Globus pallidus (tissue), 1 donor: ENCODE measurements at regions not wholly inside any gene's neighbourhood (a gene's known extent, or its start where the extent isn't known, plus 50 kb on each side); places are given as distances from the start of the nearest gene placed in this dataset.

ENCODE experiments used
- DNase-seq: peaks from one replicate; pipeline ENCODE4 v3.0.0-alpha.2; 2015; ENCODE audit warnings: low spot score

DNA sequence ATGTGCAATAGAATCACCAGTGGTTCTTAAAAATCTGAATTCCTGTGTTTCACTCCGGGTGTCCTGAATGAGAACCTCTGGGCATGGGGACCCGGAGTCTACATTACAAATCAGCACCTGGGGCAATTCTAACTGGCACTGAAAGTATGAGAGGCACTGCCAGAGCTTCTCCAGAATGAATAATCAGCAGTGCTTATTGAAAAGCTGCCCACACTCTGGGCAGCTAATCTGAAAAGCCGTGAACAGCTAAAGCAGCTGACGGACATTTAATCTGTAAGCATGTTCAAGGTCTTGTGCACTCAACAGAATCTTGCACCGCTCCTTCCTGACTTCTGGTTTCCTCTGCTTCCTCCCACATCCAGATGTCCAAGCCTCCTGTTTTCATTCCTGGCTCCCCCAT is 113.3 kb upstream of the KIF5B start:
- DNase-seq = no peak

DNA sequence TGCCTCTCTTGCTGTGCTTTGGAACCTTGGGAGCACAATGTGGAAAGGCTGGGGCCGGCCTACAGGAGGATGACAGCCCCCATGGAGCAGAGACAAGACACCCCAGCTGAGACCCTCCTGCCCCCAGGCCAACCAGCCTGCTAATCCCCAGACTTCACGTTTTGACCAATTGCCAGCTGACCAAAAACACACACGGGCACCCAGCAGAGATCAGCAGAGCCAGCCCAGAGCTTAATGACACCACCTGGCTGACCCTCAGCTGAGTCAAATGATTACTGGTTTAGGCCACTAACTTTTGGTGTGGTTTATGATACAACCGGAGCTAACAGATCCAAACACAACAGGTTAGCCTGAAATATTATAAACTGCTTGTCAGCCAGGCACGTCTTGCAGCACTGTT is 111.2 kb upstream of the KIF5B start:
- no peak for DNase-seq

DNA sequence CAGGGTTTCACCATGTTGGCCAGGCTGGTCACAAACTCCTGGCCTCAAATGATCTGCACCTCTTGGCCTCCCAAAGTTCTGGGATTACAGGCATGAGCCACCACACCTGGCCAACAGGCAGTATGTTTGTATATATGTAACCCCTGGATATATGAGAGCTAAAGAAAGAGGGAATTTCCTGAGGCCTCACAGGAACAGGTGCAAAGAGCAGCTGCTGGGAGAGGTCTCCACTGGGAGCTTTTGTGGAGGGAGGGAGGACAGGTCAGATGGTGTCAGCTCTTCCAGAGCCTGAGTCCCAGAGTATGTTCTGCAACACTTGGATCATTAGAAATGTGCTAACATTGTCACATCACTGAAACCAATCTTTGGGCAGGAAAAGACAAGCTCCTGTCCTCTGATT is 110.1 kb upstream of the KIF5B start:
- DNase-seq = no peak

DNA sequence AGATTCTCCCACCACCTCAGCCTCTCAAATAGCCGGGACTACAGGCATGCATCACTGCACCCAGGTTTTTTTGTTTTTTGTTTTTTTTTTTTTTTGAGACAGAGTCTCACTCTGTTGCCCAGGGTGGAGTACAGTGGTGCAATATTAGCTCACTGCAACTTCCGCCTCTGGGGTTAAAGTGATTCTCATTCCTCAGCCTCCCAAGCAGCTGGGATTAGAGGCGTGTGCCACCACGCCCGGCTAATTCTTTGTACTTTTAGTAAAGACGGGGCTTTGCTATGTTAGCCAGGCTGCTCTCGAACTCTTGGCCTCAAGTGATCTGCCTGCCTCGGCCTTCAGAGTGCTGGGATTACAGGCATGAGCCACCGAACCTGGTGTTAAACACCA is 107.5 kb upstream of the KIF5B start:
- DNase-seq = no peak

DNA sequence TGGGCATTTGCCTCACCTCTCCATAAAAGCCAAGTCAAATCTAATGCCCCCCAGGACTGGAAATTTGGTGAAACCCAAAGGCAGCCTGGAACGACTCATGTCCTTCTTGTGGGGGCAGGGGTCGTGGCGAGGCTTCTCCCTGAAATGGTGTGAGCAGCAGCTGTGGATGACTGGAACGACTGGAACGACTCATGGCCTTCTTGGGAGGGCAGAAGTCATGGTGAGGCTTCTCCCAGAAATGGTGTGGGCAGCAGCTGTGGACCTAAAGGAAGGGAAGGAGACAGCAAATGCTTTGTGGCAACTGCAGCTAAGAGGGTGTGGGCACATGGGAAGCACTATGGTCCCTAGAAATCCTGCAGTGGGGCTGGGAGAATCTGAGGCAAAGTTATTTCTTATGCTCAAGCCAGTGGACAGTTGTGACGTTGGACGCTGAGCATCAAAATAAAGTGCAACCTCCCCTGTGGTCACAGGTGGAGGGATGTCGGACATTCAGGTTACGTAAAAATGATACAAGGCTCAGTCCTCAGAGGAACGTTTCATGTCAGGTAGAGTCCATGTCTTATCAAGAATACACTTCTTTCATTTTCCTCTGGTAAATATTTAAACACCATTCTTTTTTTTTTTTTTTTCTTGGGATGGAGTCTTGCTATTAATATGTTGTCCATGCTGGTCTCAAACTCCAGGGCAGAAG is 107.0 kb upstream of the KIF5B start:
- no peak for DNase-seq

DNA sequence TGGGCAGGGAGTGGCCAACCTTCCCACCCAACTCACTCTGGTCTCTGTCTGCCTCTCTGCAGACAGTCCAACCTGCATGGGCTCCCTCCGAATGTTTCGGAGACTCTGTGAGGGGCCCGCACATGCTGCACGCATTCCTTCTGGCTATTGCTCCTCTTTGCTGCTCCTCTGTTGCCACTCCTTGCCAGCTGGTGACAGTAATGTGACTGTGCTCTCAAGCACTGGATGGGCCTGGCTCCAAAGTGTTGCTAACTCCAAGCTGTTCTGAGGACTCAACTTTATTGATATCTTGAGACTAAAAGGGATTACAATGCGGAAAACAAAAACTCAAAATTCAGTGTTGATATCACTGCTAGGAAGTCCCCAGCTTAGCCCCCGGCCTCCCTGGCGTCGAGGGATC is 105.4 kb upstream of the KIF5B start:
- no peak for DNase-seq

DNA sequence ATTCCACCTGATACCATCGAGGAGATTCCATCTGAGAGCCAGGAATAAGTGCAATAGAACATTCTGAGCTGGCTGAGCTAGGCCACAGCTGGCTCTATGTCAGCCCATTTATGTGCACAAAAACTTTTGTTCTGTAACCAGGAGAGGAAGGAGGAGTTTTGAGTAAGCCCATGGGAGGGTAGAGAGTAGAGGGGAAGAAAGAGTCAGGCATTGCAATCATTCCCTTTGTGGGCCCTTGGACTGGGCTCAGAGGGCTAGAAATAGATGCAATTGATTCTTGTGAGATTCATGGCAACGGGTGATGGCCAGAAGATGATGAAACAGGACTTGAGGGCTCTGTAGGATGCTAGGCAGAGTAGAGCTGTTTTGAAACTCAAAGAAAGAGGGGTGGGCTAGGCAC is 104.6 kb upstream of the KIF5B start:
- no peak for DNase-seq

DNA sequence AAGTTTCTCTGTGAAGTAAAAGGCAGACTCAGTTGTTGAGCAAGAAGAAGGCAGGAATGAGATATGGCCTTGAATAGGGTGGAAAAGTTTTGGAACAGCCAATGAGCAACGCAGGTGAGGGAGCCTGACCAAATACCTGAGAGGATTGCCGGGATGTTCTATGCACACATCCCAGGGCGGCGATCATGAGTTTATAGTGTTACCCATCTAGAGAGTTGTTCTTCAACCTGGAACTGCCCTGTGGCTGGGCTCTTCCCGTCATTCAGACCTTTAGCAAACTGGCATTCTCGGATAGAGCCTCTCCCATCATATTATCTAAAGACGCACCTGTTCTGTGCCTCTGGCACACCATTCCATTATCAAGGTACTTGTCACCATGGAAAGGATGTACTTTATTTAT is 103.0 kb upstream of the KIF5B start:
- DNase-seq = no peak

DNA sequence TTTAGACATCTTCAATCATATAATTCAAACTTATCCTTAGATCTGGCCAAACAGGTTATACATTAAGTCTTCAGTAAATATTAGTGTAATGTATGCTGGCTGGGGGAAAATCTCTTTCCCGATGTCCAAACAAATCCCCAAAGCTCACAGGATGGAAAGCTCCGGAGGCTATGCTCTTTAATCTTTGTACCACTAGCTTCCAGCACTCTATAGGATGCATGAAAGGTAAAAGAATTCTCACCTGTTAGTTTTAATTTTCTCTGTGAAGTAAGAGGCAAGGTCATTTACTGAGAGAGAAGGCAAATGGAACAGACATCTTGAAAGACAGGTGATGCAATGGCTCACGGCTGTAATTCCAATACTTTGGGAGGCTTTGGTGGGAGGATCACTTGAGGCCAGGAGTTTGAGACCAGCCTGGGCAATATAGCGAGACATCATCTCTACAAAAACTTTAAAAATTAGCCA is 99.8 kb upstream of the KIF5B start:
- DNase-seq = no peak

DNA sequence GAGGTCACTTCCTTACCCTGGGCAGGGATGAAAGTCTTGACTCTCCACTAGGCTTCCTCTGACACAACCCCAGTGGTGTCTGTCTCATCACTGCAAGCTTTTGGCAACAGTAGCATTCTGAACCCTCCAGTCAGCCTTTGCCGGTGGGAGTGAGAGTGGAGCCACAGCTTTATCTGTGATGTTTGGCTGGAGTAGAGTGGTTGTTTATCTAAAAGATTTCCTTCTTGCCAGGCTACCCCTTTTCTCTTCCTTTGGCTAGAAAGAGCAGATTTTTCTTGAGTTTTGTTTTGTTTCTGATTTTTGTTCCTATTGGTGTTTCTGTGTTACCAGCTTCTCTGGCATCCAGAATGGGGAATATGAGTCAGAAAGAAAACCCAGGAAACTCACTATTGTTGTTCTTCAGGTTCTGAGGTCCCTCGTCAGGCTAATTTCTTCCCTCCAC is 98.9 kb upstream of the KIF5B start:
- no peak for DNase-seq

DNA sequence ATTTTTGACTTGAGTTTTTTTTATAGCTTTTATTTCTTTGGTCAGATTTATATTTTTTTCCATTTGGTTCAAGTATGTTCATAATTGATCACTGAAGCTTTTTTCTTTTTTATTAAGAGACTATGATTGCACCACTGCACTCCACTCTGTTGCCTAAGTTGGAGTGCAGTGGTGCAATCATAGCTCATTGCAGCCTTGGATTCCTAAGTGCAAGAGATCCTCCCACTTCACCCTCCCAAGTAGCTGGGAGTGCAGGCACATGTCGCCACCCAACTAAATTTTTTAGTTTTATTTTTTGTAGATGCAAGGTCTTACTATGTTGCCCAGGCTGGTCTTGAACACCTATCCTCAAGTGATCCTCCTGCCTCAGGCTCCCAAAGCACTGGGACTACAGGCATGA is 97.7 kb upstream of the KIF5B start:
- no peak for DNase-seq

DNA sequence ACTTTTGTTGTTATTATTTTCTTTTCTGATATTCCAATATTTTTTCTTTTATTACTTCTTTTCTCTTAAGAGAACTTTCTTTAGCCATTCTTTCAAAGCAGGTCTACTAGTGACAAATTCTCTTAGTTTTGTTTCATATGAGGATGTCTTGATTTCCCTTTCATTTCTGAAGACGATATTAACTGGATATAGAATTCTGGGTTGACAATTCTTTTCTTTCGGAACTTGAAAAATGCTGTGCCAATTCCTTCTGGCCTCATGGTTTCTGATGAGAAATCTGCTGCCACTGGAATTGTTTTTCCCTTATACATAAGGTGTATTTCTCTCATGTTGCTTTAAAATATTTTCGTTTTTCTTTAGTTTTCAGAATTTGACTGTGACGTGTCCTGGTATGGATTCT is 97.0 kb upstream of the KIF5B start:
- DNase-seq = no peak

DNA sequence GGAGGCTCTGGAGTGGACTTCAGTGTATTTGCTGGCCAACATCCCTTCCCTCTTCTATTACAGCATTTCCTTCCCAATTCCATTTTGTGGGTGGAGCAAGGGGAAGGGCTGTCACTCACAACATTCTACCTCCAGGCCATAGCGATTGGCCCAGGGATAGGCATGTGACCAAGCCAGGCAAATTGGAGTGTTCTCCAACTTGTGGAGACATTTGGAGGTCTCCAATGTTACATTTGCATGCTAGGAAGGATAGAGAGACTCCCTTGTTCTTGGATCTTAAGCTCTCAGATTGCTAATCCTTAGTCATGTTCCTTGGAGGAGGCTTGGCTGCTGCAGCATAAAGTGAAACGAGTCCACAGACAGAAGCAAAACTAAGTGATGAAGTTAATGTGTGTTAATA is 95.6 kb upstream of the KIF5B start:
- DNase-seq = no peak

DNA sequence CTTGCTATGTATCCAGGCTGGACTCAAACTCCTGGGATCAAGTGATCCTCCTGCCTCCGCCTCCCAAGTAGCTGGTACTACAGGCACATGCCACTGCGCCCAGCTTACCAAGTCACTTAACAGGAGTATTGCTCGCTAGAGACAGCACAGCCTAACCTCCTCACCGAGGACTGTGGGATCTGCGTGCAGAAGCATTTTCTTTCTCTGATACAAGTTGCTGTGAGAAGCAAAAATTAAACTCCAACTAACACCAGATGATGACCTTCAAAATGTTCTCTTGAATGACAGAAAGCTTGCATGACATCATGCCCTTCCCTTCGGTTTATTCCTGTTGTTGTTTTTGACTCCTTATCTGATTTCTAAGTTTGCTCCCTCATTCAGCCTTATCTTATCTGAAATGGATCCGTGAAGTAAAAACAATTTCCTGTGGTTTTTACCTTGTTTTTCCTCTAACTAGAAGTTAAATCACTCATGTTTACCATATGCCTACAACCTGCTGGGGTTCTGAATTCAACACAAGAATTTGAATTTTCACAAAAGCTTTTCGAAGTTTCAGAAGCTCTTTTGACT is 94.4 kb upstream of the KIF5B start:
- DNase-seq = no peak

DNA sequence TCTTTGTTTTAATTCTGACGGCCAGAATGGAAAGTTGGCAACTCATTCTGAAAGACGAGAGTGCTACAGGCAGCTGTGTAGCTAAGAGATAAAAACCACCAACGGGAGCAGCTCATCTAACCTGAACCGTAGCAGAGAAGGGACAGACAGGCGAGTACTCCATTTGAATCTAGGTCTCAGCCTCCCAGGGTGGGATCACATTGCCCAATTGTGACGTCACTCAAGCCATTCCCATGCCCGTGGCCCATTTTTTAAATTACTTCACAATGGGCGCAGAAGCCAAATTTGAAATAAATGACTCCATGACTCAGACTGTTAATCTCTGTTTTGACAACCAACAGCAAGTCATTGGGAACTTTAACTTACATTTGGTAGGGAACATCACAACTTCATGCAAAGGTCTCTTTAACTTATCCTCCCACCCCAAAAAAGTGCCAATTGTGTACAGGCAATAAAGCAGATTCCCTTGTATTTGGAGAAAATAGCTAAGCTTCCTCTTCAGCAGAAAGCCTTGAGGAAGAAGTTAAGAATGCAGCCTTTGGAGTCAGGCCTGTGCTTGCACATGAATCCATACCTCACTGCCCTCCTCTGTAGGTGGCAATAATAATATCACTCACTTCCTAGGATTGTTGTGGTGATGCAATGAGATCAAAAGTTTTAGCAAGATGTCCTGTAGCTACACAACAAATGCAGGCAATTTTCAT is 93.2 kb upstream of the KIF5B start:
- no peak for DNase-seq

DNA sequence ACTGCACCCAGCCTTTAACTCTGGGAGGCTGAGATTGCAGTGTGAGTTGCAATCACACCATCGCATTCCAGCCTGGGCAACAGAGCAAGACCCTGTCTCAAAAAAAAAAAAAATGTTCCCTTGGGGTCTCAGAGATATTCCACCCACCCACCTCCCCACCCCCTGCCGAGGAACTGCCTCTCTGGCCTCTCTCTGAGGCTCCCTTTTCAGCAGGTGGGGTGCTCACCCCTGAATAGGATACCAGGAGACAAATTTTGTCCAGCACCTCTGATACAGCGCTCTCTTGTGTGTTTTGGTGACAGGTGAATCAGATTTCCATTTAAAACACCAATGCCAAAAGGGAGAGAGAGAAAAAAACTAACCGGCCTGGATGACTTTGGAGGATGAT is 92.6 kb upstream of the KIF5B start:
- DNase-seq = no peak

DNA sequence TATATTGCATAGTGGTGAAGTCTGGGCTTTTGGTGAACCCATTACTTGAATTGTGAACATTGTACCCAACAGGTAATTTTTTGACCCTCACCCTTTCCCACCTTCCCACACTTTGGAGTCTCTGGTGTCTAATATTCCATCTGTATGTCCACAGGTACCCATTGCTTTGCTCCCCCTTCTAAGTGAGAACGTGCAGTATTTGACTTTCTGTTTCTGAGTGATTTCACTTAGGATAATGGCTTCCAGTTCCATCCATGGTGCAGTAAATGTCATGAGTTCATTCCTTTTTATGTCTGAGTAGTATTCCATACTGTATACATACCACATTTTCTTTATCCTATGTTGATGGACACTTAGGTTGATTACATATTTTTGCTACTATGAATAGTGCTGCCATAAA is 91.5 kb upstream of the KIF5B start:
- no peak for DNase-seq

DNA sequence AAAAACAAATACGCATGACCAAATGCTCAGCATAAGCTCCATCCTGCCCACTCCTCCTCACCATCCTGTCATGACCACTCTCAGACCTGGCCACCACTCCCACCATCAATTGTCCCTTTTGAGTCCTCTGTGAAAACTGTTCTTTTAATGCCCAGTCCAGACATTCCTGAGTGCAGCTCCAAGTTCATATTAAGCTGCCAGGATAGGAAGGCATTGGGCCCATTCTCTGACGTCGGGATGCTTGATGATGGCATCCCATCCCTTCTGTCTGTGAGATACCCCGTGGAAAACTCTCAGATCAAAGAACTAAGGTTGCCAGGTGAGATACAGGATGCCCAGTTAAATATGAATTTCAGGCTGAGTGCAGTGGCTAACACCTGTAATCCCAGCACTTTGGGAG is 89.9 kb upstream of the KIF5B start:
- no peak for DNase-seq

DNA sequence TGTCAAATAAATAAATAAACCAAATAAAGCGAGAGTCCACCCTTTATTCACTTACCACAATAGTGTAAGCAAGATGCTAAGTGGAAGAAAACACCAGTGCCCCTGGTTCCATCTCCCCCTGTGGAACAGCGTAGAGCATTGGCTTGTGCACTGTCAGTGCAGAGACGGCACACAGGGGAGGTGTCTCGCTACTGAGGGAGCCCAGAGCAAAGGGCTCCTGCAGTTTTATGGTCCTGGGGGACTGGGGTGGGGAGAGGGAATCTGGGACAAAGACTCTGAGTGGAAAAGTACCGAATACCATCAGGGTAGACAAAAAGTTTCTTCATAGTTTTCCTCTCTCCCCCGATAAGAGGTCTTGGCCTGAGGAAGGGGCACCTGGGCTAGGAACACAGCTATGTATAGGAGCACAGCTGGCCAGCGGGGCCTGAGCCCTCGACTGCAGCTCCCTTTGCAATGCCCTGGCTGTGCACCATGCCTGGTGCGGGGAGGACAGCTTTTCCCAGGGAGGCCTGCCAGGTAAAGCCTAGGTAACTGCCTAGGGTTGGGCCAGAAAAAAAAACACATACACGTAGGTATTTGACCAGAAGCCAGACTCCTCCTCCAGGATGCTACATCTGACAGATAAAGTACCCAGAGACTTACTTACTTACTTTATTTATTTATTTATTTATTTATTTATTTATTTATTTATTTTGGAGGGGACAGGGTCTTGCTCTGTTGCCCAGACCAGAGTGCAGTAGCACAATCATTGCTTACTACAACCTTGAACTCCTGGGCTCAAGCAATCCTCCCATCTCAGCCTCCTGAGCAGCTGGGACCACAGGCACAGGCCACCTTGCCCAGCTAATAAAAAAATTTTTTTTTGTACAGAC is 88.8 kb upstream of the KIF5B start:
- DNase-seq = no peak

DNA sequence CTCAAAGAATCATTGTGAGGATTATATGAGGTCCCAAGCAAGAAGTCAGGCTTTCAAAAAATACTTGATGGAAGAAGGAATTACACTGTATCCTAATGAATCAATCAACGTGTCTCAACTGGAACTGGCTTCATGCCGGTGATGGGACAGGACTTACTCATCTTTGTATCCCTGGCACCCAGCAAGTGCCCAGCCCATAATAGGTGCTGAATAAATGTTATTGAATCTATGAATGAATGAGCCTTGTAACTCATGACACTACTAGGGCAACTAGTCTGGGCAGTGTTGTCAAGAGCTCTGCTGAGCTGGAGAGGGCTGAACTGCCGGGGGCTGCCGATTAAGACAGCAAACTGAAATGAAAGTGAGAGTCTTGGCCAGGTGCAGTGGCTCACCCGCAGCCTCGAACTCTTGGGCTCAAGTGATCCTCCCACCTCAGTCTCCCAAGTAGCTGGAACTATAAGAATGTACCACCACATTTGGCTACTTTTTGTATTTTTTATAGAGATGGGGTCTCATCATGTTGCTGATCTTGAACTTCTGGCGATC is 87.2 kb upstream of the KIF5B start:
- no peak for DNase-seq

DNA sequence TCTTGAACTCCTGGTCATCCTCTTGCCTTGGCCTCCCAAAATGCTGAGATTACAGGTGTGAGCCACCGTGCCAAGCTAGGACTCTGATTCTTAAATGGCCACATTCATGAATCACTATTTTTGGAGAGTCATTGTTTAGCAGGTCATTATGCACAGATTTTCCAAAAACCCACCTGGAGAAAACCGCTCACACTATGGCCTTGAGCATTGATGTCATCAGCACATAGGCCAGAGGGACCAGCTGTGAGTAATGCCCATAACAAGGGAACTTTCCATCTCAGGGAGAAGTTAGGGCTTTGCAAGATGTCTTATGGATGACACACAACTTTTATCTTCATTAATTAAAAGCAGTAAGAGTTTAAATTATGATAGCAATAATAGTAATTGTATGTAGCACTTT is 86.4 kb upstream of the KIF5B start:
- no peak for DNase-seq

DNA sequence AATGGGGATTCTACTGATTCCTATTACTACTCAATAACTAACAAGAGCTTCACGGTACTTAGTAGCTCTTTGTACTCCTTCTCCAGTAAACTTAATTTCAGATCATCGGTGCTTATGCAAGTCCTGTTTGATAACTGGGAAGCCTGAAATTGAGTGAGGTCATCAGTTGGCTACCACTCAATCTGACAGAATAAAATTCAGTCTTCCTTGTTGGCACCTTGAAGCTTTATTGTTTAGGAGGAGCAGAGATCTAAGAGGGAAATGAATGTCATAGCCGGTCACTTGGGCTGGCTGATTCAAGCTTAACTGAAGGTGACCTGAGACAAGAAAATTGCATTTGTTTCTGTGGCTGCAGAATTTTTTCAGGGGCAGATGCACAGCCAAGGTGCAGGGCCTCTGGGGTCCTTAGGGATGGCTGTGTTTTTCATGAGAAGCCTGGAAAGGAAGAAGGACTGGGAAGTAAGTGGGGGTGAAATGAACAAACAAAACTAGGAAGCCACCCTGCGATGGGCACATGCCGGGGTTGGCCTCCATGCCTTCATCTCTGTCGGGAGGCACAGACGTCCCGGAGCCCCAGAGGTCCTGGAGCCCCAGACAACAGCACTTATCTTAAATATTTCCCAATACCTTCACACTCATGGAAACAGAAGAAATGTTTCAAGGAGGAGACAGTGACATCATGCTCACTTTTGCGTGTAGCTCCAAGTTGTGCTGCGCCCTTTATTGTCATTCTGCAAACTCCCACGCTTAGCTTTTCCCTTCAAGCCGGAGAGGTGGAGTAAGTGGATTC is 85.0 kb upstream of the KIF5B start:
- no peak for DNase-seq
